ENCODE measurements at regions not wholly inside any gene's neighbourhood (a gene's known extent, or its start where the extent isn't known, plus 50 kb on each side); places are given as distances from the start of the nearest gene placed in this dataset.

- Histone ChIP-seq H3K36me3 (no peaks in the 10 kb centered on the region), H3K4me3 (replicated peaks in 1 of 3) (no peak overlapping the region), H3K27me3 (no peaks in the 10 kb centered on the region), H3K4me1 (no peaks in the 10 kb centered on the region), H3K9me3 (no peaks in the 10 kb centered on the region), H3K27ac (no peak overlapping the region)
- TF ChIP-seq CTCF (IDR thresholded peaks at IDR 0.05) (no peak), POLR2A (IDR thresholded peaks at IDR 0.05) (no peak)
- intact Hi-C loops (cut with DNase I) = no loop called here
- no peak for DNase-seq
- 80 to 87% methylated on average over 7 of the region's 7 CpGs for WGBS, 2 donors
Observed at GRCh38 chr7:25907214-25907613, 244.8 kb upstream of the NFE2L3 start.

- Histone ChIP-seq H3K27ac (no peak overlapping the region), H3K4me3 (replicated peaks in 1 of 3) (no peak overlapping the region), H3K9me3 (no peaks in the 10 kb centered on the region), H3K4me1 (no peaks in the 10 kb centered on the region), H3K27me3 (no peaks in the 10 kb centered on the region), H3K36me3 (no peaks in the 10 kb centered on the region)
- no peak for DNase-seq
- 80 to 93% methylated on average over 5 of the region's 5 CpGs for WGBS, 2 donors
- intact Hi-C loops (cut with DNase I) = no loop called here
- TF ChIP-seq CTCF (IDR thresholded peaks at IDR 0.05) (no peak), POLR2A (IDR thresholded peaks at IDR 0.05) (no peak)
Observed at GRCh38 chr7:25907731-25908130, 244.3 kb upstream of the NFE2L3 start.

- intact Hi-C loops (cut with DNase I) = no loop called here
- no peak overlapping the region for H3K4me3 ChIP-seq (replicated peaks in 1 of 3)
- H3K36me3 ChIP-seq = no peaks in the 10 kb centered on the region
- TF ChIP-seq POLR2A (IDR thresholded peaks at IDR 0.05) = no peak
- no peak for TF ChIP-seq CTCF (IDR thresholded peaks at IDR 0.05)
- WGBS, 2 donors = 89 to 100% methylated on average over 1 of the region's 1 CpG
- DNase-seq = no peak
- no peaks in the 10 kb centered on the region for H3K9me3 ChIP-seq
- no peaks in the 10 kb centered on the region for H3K27me3 ChIP-seq
- H3K4me1 ChIP-seq = no peaks in the 10 kb centered on the region
- no peak overlapping the region for H3K27ac ChIP-seq
Observed at GRCh38 chr7:25908154-25908949, 243.6 kb upstream of the NFE2L3 start.

GRCh38 chr7:25911738-25912607, 240.0 kb upstream of the NFE2L3 start:
- DNase-seq = no peak
- Histone ChIP-seq H3K36me3 (no peaks in the 10 kb centered on the region), H3K9me3 (no peaks in the 10 kb centered on the region), H3K27me3 (no peaks in the 10 kb centered on the region), H3K4me1 (no peaks in the 10 kb centered on the region), H3K4me3 (replicated peaks in 1 of 3) (no peak overlapping the region), H3K27ac (no peak overlapping the region)
- TF ChIP-seq CTCF (IDR thresholded peaks at IDR 0.05) (no peak), POLR2A (IDR thresholded peaks at IDR 0.05) (no peak)
- 75 to 84% methylated on average over 7 of the region's 7 CpGs for WGBS, 2 donors
- intact Hi-C loops (cut with DNase I) = no loop called here
